Prostate gland (tissue), 2 donors: ENCODE measurements at regions not wholly inside any gene's neighbourhood (a gene's known extent, or its start where the extent isn't known, plus 50 kb on each side); places are given as distances from the start of the nearest gene placed in this dataset.

Source experiments
- POLR2A ChIP-seq: fragments of 450-650 bp; IDR thresholded peaks from one replicate; pipeline ENCODE4 v1.6.1; 2016; ENCODE audit warnings: antibody characterized with exemption, mild to moderate bottlenecking
- POLR2AphosphoS5 ChIP-seq: sonication (generic); formaldehyde crosslinking; IDR thresholded peaks from one replicate; pipeline ENCODE4 v1.6.1; 2017; ENCODE audit warnings: antibody characterized with exemption
- TF ChIP-seq, protein P1 (sequence below), 4 experiments: fragments of 200-600 bp in 2 of 4; fragments of 450-650 bp in 2 of 4; sonication (generic) in 2 of 4; IDR thresholded peaks; 1 replicate in 3 of 4; 2 replicates in 1 of 4; pipeline ENCODE4 v1.5.1; 2016 to 2019; ENCODE audit warnings: antibody characterized with exemption in 4 of 4, mild to moderate bottlenecking in 2 of 4, moderate library complexity in 2 of 4

GRCh38 chr6:21861942-21862341 is 268.4 kb downstream of the SOX4 start:
- TF ChIP-seq, protein P1, sequence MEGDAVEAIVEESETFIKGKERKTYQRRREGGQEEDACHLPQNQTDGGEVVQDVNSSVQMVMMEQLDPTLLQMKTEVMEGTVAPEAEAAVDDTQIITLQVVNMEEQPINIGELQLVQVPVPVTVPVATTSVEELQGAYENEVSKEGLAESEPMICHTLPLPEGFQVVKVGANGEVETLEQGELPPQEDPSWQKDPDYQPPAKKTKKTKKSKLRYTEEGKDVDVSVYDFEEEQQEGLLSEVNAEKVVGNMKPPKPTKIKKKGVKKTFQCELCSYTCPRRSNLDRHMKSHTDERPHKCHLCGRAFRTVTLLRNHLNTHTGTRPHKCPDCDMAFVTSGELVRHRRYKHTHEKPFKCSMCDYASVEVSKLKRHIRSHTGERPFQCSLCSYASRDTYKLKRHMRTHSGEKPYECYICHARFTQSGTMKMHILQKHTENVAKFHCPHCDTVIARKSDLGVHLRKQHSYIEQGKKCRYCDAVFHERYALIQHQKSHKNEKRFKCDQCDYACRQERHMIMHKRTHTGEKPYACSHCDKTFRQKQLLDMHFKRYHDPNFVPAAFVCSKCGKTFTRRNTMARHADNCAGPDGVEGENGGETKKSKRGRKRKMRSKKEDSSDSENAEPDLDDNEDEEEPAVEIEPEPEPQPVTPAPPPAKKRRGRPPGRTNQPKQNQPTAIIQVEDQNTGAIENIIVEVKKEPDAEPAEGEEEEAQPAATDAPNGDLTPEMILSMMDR (IDR thresholded peaks at IDR 0.05) = no peak
- TF ChIP-seq POLR2A (no peak), POLR2AphosphoS5 (no peak)
